ENCODE measurements at regions not wholly inside any gene's neighbourhood (a gene's known extent, or its start where the extent isn't known, plus 50 kb on each side); places are given as distances from the start of the nearest gene placed in this dataset.

GRCh38 chr4:58600290-58600689, 1490.1 kb upstream of the IGFBP7 start:
- TF ChIP-seq PATZ1 (CRISPR knock-in tag; IDR thresholded peaks at IDR 0.05; ENCODE audit: borderline replicate concordance) (no peak), TCF4 (CRISPR knock-in tag; IDR thresholded peaks at IDR 0.05; ENCODE audit: borderline replicate concordance) (no peak), CREB5 (CRISPR knock-in tag; IDR thresholded peaks at IDR 0.05; ENCODE audit: low read depth) (no peak), TOX (CRISPR knock-in tag; IDR thresholded peaks at IDR 0.05; ENCODE audit: borderline replicate concordance) (no peak), ZC3H10 (CRISPR knock-in tag; IDR thresholded peaks at IDR 0.05) (no peak), CSRNP3 (CRISPR knock-in tag; IDR thresholded peaks at IDR 0.05) (no peak), TSHZ2 (CRISPR knock-in tag; IDR thresholded peaks at IDR 0.05) (no peak), OSR1 (CRISPR knock-in tag; IDR thresholded peaks at IDR 0.05) (no peak), ESRRG (CRISPR knock-in tag; IDR thresholded peaks at IDR 0.05) (no peak)

GRCh38 chr4:58590722-58591121, 1480.5 kb upstream of the IGFBP7 start:
- ATAC-seq: no peak
- no peak for TF ChIP-seq BACH2 (CRISPR knock-in tag; IDR thresholded peaks at IDR 0.05; ENCODE audit: borderline replicate concordance)
- TF ChIP-seq ZNF565 (CRISPR knock-in tag; conservative IDR thresholded peaks at IDR 0.05; ENCODE audit: low read depth): no peak
- TF ChIP-seq SNAI2 (CRISPR knock-in tag; IDR thresholded peaks at IDR 0.05): no peak
- no peak for TF ChIP-seq ZFP3 (CRISPR knock-in tag; IDR thresholded peaks at IDR 0.05)
- no peak for TF ChIP-seq TSHZ2 (CRISPR knock-in tag; IDR thresholded peaks at IDR 0.05)
- no peak for TF ChIP-seq ZC3H10 (CRISPR knock-in tag; IDR thresholded peaks at IDR 0.05)
- no peak for TF ChIP-seq TOX (CRISPR knock-in tag; IDR thresholded peaks at IDR 0.05; ENCODE audit: borderline replicate concordance)
- no peak for TF ChIP-seq ZNF8 (CRISPR knock-in tag; IDR thresholded peaks at IDR 0.05)
- TF ChIP-seq POU6F1 (CRISPR knock-in tag; IDR thresholded peaks at IDR 0.05; ENCODE audit: borderline replicate concordance, low read depth): no peak

More at GRCh38 chr4:58600290-58600689, 1490.1 kb upstream of the IGFBP7 start:
- ATAC-seq: no peak

GRCh38 chr4:58587856-58588255, 1477.7 kb upstream of the IGFBP7 start:
- ATAC-seq: no peak
- TF ChIP-seq TSHZ2 (CRISPR knock-in tag; IDR thresholded peaks at IDR 0.05) (no peak), TCF4 (CRISPR knock-in tag; IDR thresholded peaks at IDR 0.05; ENCODE audit: borderline replicate concordance) (no peak), CSDC2 (CRISPR knock-in tag; IDR thresholded peaks at IDR 0.05) (no peak), ZNF70 (CRISPR knock-in tag; IDR thresholded peaks at IDR 0.05) (no peak), ZFP3 (CRISPR knock-in tag; IDR thresholded peaks at IDR 0.05) (no peak), ZFP30 (CRISPR knock-in tag; IDR thresholded peaks at IDR 0.05) (no peak), POU6F1 (CRISPR knock-in tag; IDR thresholded peaks at IDR 0.05; ENCODE audit: borderline replicate concordance, low read depth) (no peak), CREB5 (CRISPR knock-in tag; IDR thresholded peaks at IDR 0.05; ENCODE audit: low read depth) (no peak), TOX (CRISPR knock-in tag; IDR thresholded peaks at IDR 0.05; ENCODE audit: borderline replicate concordance) (no peak)

Measured in SK-N-SH treated with all-trans-retinoic acid at 6 μM for 48 hours (cell line).